ENCODE measurements at regions not wholly inside any gene's neighbourhood (a gene's known extent, or its start where the extent isn't known, plus 50 kb on each side); places are given as distances from the start of the nearest gene placed in this dataset.

GRCh38 chr3:132254076-132254755 lies 63.0 kb upstream of the ACP3 start:
- Mint-ChIP-seq H3K4me1 (no peaks in the 10 kb centered on the region), H3K27me3 (peaks cover 13% of the 10 kb centered on the region), H3K4me3 (no peak overlapping the region), H3K36me3 (no peaks in the 10 kb centered on the region), H3K27ac (no peak overlapping the region), H3K9me3 (peaks cover 0 to 2% (median 0%) of the 10 kb centered on the region in 7 donors)
- no peak for ATAC-seq (ENCODE audit: low read depth in 2 of 2)
- H3K9me3 ChIP-seq (ENCODE audit: control insufficient read depth in 2 of 2, low read length in 2 of 2) = no peaks in the 10 kb centered on the region
- no peak overlapping the region for H3K27ac ChIP-seq (ENCODE audit: insufficient read depth, low read length, poor library complexity, severe bottlenecking)
- H3K4me3 ChIP-seq (ENCODE audit: low read depth, low read length) = no peak overlapping the region
- H3K36me3 ChIP-seq (ENCODE audit: control insufficient read depth, insufficient read depth, low read length) = no peaks in the 10 kb centered on the region
- DNase-seq = no peak
- peaks cover 2% of the 10 kb centered on the region for H3K27me3 ChIP-seq (ENCODE audit: control insufficient read depth, insufficient read depth, low read length)
- no peaks in the 10 kb centered on the region for H3K4me1 ChIP-seq (ENCODE audit: control insufficient read depth, insufficient read depth, low read length, poor library complexity, severe bottlenecking)

- H3K9me3 Mint-ChIP-seq = peaks cover 0 to 2% (median 0%) of the 10 kb centered on the region in 7 donors
- Histone ChIP-seq H3K27me3 (ENCODE audit: control insufficient read depth, insufficient read depth, low read length) (peaks cover 2% of the 10 kb centered on the region), H3K4me3 (ENCODE audit: low read depth, low read length) (no peak overlapping the region), H3K9me3 (ENCODE audit: control insufficient read depth in 2 of 2, low read length in 2 of 2) (no peaks in the 10 kb centered on the region), H3K4me1 (ENCODE audit: control insufficient read depth, insufficient read depth, low read length, poor library complexity, severe bottlenecking) (no peaks in the 10 kb centered on the region), H3K36me3 (ENCODE audit: control insufficient read depth, insufficient read depth, low read length) (no peaks in the 10 kb centered on the region), H3K27ac (ENCODE audit: insufficient read depth, low read length, poor library complexity, severe bottlenecking) (no peak overlapping the region)
- no peak for DNase-seq
- H3K4me1 Mint-ChIP-seq = no peaks in the 10 kb centered on the region
- H3K4me3 Mint-ChIP-seq = no peak overlapping the region
- peaks cover 17% of the 10 kb centered on the region for H3K27me3 Mint-ChIP-seq
- no peaks in the 10 kb centered on the region for H3K36me3 Mint-ChIP-seq
- ATAC-seq (ENCODE audit: low read depth in 2 of 2) = no peak
- H3K27ac Mint-ChIP-seq = no peak overlapping the region
Observed at GRCh38 chr3:132255041-132255745, 62.0 kb upstream of the ACP3 start.

DNA sequence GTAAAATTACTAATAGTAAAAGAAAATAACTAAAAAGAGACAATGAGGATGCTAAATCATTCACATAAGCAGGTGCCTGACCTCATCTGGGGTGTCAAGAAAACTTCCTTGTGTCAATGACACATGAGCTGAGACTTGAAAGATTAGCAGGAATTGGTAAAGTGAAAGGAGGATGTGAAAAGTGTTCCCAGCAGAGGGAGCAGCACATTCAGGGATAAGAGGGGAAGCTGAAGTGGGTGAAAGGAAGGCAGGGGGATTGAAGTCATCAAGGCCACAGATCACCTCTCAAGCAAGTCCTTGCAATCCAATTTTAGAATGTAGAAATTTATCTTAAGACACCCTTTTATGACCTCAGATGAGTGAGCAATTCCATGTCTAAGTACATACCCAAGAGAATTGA lies 60.2 kb upstream of the ACP3 start:
- peaks cover 23% of the 10 kb centered on the region for H3K27me3 Mint-ChIP-seq
- ATAC-seq (ENCODE audit: low read depth in 2 of 2) = no peak

DNA sequence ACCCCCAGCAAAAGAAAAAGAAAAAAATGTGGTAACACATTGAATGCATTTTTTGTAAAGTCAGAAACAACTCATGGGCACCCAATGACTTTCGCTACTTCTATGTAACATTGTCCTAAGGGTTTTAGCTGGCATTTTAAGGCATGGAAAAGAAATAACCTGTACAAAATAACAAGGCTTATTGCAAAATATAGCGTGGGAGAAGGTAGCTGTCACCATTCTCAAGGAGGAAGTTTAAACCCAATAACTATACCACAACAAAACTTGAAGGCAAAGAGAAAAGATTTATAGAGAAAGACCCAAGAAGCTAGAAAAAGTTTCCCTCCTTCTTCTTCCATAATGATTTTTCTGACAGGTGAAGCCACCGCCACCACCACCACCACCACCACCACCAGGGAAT lies 55.7 kb upstream of the ACP3 start:
- Mint-ChIP-seq H3K4me3 (no peak overlapping the region), H3K27me3 (peaks cover 16% of the 10 kb centered on the region)

More for the DNA sequence above, 60.2 kb upstream of the ACP3 start:
- H3K4me3 ChIP-seq (ENCODE audit: low read depth, low read length) = no peak overlapping the region
- peaks cover 2% of the 10 kb centered on the region for H3K27me3 ChIP-seq (ENCODE audit: control insufficient read depth, insufficient read depth, low read length)
- Mint-ChIP-seq H3K4me3 (no peak overlapping the region), H3K27ac (no peak overlapping the region), H3K9me3 (peaks cover 0 to 1% (median 0%) of the 10 kb centered on the region in 7 donors), H3K4me1 (no peaks in the 10 kb centered on the region), H3K36me3 (no peaks in the 10 kb centered on the region)
- H3K27ac ChIP-seq (ENCODE audit: insufficient read depth, low read length, poor library complexity, severe bottlenecking) = no peak overlapping the region
- H3K36me3 ChIP-seq (ENCODE audit: control insufficient read depth, insufficient read depth, low read length) = no peaks in the 10 kb centered on the region
- DNase-seq = no peak
- H3K4me1 ChIP-seq (ENCODE audit: control insufficient read depth, insufficient read depth, low read length, poor library complexity, severe bottlenecking) = no peaks in the 10 kb centered on the region
- H3K9me3 ChIP-seq (ENCODE audit: control insufficient read depth in 2 of 2, low read length in 2 of 2) = no peaks in the 10 kb centered on the region

DNA sequence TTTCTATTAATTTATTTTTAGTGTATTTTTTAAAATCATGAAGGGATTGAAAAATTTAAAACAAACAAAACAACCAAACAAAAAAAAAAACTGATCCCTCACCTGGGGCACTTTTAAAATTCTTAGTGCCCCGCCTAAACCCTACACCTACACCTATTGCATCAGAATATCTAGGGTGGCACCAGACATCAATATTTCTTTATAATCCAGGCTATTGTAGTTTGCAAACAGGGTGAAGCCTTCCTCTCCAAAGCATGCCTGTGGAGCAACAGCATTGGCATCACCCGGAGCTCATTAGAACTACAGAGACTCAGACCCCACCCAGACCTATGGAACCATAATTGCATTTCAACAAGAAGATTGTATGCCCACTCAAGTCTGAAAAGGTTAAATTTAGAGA lies 54.9 kb upstream of the ACP3 start:
- H3K9me3 ChIP-seq (ENCODE audit: control insufficient read depth in 2 of 2, low read length in 2 of 2) = no peaks in the 10 kb centered on the region
- H3K4me3 Mint-ChIP-seq = no peak overlapping the region
- peaks cover 0 to 1% (median 0%) of the 10 kb centered on the region in 7 donors for H3K9me3 Mint-ChIP-seq
- peaks cover 16% of the 10 kb centered on the region for H3K27me3 Mint-ChIP-seq
- DNase-seq (no peak), ATAC-seq (ENCODE audit: low read depth in 2 of 2) (no peak)
- no peaks in the 10 kb centered on the region for H3K27me3 ChIP-seq (ENCODE audit: control insufficient read depth, insufficient read depth, low read length)
- no peaks in the 10 kb centered on the region for H3K36me3 ChIP-seq (ENCODE audit: control insufficient read depth, insufficient read depth, low read length)
- H3K4me3 ChIP-seq (ENCODE audit: low read depth, low read length) = no peak overlapping the region
- no peak overlapping the region for H3K27ac ChIP-seq (ENCODE audit: insufficient read depth, low read length, poor library complexity, severe bottlenecking)
- H3K27ac Mint-ChIP-seq = no peak overlapping the region
- H3K4me1 ChIP-seq (ENCODE audit: control insufficient read depth, insufficient read depth, low read length, poor library complexity, severe bottlenecking) = no peaks in the 10 kb centered on the region
- H3K4me1 Mint-ChIP-seq = no peaks in the 10 kb centered on the region
- no peaks in the 10 kb centered on the region for H3K36me3 Mint-ChIP-seq

More for the DNA sequence above, 55.7 kb upstream of the ACP3 start:
- Mint-ChIP-seq H3K4me1 (no peaks in the 10 kb centered on the region), H3K9me3 (peaks cover 0 to 1% (median 0%) of the 10 kb centered on the region in 7 donors), H3K36me3 (no peaks in the 10 kb centered on the region), H3K27ac (no peak overlapping the region)
- Histone ChIP-seq H3K9me3 (ENCODE audit: control insufficient read depth in 2 of 2, low read length in 2 of 2) (no peaks in the 10 kb centered on the region), H3K27ac (ENCODE audit: insufficient read depth, low read length, poor library complexity, severe bottlenecking) (no peak overlapping the region), H3K27me3 (ENCODE audit: control insufficient read depth, insufficient read depth, low read length) (no peaks in the 10 kb centered on the region), H3K36me3 (ENCODE audit: control insufficient read depth, insufficient read depth, low read length) (no peaks in the 10 kb centered on the region), H3K4me3 (ENCODE audit: low read depth, low read length) (no peak overlapping the region), H3K4me1 (ENCODE audit: control insufficient read depth, insufficient read depth, low read length, poor library complexity, severe bottlenecking) (no peaks in the 10 kb centered on the region)
- ATAC-seq (ENCODE audit: low read depth in 2 of 2) (no peak), DNase-seq (no peak)

- ATAC-seq (ENCODE audit: low read depth in 2 of 2) (no peak), DNase-seq (no peak)
- Histone ChIP-seq H3K27me3 (ENCODE audit: control insufficient read depth, insufficient read depth, low read length) (no peaks in the 10 kb centered on the region), H3K4me3 (ENCODE audit: low read depth, low read length) (no peak overlapping the region), H3K9me3 (ENCODE audit: control insufficient read depth in 2 of 2, low read length in 2 of 2) (no peaks in the 10 kb centered on the region), H3K27ac (ENCODE audit: insufficient read depth, low read length, poor library complexity, severe bottlenecking) (no peak overlapping the region), H3K4me1 (ENCODE audit: control insufficient read depth, insufficient read depth, low read length, poor library complexity, severe bottlenecking) (no peaks in the 10 kb centered on the region), H3K36me3 (ENCODE audit: control insufficient read depth, insufficient read depth, low read length) (no peaks in the 10 kb centered on the region)
- Mint-ChIP-seq H3K27ac (no peak overlapping the region), H3K4me3 (no peak overlapping the region), H3K9me3 (peaks cover 0 to 1% (median 0%) of the 10 kb centered on the region in 7 donors), H3K36me3 (no peaks in the 10 kb centered on the region), H3K27me3 (peaks cover 16% of the 10 kb centered on the region), H3K4me1 (no peaks in the 10 kb centered on the region)
Observed at GRCh38 chr3:132262956-132263355, 54.3 kb upstream of the ACP3 start.

GRCh38 chr3:132265028-132265427 lies 52.2 kb upstream of the ACP3 start:
- H3K9me3 ChIP-seq (ENCODE audit: control insufficient read depth in 2 of 2, low read length in 2 of 2) = no peaks in the 10 kb centered on the region
- H3K9me3 Mint-ChIP-seq = peaks cover 0 to 1% (median 0%) of the 10 kb centered on the region in 7 donors
- H3K36me3 Mint-ChIP-seq = no peaks in the 10 kb centered on the region

DNA sequence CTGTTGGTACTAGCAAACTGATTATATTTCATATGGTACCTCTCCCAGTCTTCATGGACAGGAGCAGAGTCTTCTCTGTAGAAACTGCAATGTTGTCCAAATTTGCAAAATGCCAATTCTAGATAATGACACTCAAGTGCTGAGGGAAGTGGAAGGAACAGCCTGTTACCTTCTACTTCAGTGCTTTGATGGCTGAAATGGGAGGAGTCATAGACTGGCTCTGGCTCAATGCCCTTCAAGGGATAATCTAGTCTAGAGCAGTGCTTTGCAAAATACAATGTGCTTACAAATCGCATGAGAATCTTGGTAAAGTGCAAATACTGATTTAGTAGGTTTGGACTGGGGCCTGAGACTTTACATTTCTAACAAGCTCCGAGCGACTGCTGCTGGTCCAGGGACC lies 51.7 kb upstream of the ACP3 start:
- Histone ChIP-seq H3K27ac (ENCODE audit: insufficient read depth, low read length, poor library complexity, severe bottlenecking) (no peak overlapping the region), H3K4me1 (ENCODE audit: control insufficient read depth, insufficient read depth, low read length, poor library complexity, severe bottlenecking) (no peaks in the 10 kb centered on the region), H3K27me3 (ENCODE audit: control insufficient read depth, insufficient read depth, low read length) (no peaks in the 10 kb centered on the region), H3K9me3 (ENCODE audit: control insufficient read depth in 2 of 2, low read length in 2 of 2) (no peaks in the 10 kb centered on the region), H3K4me3 (ENCODE audit: low read depth, low read length) (no peak overlapping the region), H3K36me3 (ENCODE audit: control insufficient read depth, insufficient read depth, low read length) (no peaks in the 10 kb centered on the region)
- peaks cover 0 to 1% (median 0%) of the 10 kb centered on the region in 7 donors for H3K9me3 Mint-ChIP-seq
- no peaks in the 10 kb centered on the region for H3K4me1 Mint-ChIP-seq
- no peak for ATAC-seq (ENCODE audit: low read depth in 2 of 2)
- H3K4me3 Mint-ChIP-seq = no peak overlapping the region
- peaks cover 16% of the 10 kb centered on the region for H3K27me3 Mint-ChIP-seq
- no peaks in the 10 kb centered on the region for H3K36me3 Mint-ChIP-seq
- no peak overlapping the region for H3K27ac Mint-ChIP-seq
- DNase-seq = no peak

More at GRCh38 chr3:132265028-132265427, 52.2 kb upstream of the ACP3 start:
- Histone ChIP-seq H3K27ac (ENCODE audit: insufficient read depth, low read length, poor library complexity, severe bottlenecking) (no peak overlapping the region), H3K36me3 (ENCODE audit: control insufficient read depth, insufficient read depth, low read length) (no peaks in the 10 kb centered on the region), H3K4me1 (ENCODE audit: control insufficient read depth, insufficient read depth, low read length, poor library complexity, severe bottlenecking) (no peaks in the 10 kb centered on the region), H3K4me3 (ENCODE audit: low read depth, low read length) (no peak overlapping the region), H3K27me3 (ENCODE audit: control insufficient read depth, insufficient read depth, low read length) (no peaks in the 10 kb centered on the region)
- no peak overlapping the region for H3K4me3 Mint-ChIP-seq
- no peak for ATAC-seq (ENCODE audit: low read depth in 2 of 2)
- H3K27me3 Mint-ChIP-seq = peaks cover 21% of the 10 kb centered on the region
- no peak overlapping the region for H3K27ac Mint-ChIP-seq
- no peak for DNase-seq
- no peaks in the 10 kb centered on the region for H3K4me1 Mint-ChIP-seq

All from CD4-positive, CD25-positive, alpha-beta regulatory T cell (primary cell).